GM12874 (cell line): ENCODE measurements at regions not wholly inside any gene's neighbourhood (a gene's known extent, or its start where the extent isn't known, plus 50 kb on each side); places are given as distances from the start of the nearest gene placed in this dataset.

Experiments used
- TF ChIP-seq, protein P1 (sequence below): IDR thresholded peaks from 2 replicates; pipeline ENCODE4 v1.5.1; 2011; ENCODE audit warnings: low read depth, mild to moderate bottlenecking, control low read depth, low read length, moderate library complexity; ENCODE audit not compliant: insufficient read depth

DNA sequence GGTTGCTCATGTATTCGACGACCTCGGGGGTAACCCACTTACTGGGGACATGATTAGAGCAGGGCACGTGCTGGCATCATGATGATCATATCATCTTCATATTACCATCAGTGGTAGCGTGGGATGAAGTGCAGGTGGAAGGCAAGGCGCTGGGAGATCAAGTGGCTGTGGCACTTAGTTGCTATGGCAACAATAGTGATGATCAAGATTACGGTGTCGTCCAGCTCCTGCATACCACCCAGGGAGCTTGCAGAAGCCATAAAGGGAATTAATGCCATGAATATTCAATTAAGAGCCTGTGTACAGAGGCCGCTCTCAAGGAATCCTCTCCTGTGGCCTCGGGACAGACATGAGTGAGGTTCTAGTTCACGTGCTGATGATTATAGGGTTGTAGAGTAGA is 237.2 kb upstream of the COPS8 start:
- TF ChIP-seq, protein P1, sequence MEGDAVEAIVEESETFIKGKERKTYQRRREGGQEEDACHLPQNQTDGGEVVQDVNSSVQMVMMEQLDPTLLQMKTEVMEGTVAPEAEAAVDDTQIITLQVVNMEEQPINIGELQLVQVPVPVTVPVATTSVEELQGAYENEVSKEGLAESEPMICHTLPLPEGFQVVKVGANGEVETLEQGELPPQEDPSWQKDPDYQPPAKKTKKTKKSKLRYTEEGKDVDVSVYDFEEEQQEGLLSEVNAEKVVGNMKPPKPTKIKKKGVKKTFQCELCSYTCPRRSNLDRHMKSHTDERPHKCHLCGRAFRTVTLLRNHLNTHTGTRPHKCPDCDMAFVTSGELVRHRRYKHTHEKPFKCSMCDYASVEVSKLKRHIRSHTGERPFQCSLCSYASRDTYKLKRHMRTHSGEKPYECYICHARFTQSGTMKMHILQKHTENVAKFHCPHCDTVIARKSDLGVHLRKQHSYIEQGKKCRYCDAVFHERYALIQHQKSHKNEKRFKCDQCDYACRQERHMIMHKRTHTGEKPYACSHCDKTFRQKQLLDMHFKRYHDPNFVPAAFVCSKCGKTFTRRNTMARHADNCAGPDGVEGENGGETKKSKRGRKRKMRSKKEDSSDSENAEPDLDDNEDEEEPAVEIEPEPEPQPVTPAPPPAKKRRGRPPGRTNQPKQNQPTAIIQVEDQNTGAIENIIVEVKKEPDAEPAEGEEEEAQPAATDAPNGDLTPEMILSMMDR: no peak

DNA sequence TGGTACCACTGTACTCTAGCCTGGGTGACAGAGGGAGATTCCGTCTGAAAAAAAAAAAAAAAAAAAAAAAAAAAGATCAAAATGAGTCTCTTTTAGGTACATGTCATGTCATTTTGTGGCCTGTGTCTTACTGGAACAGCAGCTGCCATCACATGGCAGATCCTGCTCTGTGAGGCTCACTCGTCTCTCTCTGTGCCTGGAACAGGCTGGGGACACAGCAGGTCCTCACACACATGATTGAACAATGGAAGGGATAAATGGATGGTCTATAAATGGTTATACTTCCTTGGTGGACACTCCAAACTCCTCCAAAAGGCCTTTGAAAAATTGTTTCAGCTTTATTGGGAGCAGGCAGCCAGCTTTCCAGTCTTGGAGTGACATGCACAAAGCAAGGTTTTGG is 236.2 kb upstream of the COPS8 start:
- TF ChIP-seq, protein P1: no peak

DNA sequence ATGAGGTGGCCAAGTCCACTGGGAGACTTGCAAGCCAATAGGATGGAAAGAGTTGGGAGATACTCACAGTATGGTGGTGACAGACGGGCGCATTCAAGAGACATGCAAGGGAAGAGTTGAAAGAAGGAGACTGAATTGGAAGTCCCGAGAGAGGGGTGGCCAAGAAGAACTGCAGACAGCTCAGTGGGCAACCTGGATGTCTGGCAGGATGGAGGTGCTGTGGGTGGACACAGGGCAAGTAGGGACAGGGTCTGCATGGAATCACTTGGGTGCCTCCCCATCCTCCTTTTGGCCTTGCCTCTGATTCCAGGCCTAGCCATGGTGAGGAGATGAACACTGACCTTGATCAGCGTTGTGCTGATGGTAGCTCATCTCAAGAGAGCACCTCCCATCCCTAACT is 235.7 kb upstream of the COPS8 start:
- TF ChIP-seq, protein P1: no peak

DNA sequence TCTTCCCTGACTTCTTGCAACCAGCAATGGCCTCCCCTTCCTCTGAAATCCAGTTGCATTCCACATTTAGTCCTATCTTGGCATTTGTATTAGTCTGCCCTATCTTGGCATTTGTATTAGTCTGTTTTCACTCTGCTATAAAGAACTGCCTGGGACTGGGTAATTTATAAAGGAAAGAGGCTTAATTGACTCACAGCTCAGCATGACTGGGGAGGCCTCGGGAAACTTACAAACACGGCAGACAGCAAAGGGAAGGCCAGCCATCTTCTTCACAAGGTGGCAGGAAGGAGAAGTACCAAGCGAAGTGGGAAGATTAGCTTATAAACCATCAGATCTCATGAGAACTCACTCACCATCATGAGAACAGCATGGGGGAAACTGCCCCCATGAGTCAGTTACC is 234.5 kb upstream of the COPS8 start:
- TF ChIP-seq, protein P1: no peak

DNA sequence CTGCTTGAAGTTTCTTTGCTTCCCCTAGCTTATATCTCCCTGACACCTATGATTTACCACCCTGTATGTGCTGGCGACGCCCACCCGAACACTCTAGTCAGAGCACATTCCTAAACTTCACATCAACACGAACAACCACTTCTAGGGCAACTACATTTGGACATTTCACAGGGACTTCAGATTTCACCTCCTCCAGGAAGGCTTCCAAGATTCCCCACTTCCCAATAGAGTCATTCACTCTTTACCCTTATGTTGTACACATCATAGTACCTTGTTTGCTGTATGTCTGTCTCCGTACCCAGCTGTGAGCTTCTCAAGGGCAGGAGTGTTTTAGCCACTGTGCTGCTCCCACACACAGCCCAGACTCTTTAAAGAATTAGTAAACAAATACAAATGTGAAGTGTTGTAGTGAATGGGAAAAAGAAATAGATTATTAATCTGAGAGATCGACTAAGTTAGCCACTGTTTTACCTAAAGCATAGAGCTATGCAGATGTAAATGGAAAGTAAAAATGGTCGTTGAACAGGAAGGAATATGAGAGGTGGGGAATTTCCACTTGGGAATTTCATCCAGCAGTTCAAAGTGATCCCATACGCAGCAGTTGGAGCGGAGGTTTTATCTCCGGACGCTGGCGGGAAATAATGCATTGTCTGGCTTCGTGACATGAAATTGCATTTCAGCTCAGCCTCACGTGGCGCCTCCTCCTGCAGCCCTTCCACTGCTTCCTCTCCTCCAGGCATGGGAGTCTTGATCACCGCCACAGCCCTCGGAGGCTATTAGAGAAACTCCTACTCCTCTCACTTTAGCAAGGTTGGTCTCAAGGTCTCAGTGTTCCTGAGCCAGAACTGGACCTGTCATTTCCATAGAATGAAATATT is 233.4 kb upstream of the COPS8 start:
- TF ChIP-seq, protein P1: no peak

DNA sequence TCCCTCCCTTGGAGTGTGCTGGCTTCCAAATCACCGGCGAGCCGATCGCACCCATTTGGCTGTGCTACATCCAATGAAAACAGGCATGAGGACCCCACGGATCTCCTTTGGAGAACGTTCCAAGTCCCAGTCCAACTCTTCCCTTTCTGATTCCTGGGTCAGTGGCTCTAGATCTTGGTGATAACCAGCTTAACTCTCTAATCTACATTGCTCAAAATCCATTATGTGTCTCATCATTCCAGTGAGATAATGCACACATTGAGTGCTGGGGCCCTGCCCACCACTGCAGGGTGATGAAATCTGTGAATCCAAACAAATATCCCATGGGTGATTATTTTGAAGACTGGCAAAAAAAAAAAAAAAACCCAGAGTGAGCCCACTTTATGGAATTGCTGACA is 232.7 kb upstream of the COPS8 start:
- TF ChIP-seq, protein P1: no peak

DNA sequence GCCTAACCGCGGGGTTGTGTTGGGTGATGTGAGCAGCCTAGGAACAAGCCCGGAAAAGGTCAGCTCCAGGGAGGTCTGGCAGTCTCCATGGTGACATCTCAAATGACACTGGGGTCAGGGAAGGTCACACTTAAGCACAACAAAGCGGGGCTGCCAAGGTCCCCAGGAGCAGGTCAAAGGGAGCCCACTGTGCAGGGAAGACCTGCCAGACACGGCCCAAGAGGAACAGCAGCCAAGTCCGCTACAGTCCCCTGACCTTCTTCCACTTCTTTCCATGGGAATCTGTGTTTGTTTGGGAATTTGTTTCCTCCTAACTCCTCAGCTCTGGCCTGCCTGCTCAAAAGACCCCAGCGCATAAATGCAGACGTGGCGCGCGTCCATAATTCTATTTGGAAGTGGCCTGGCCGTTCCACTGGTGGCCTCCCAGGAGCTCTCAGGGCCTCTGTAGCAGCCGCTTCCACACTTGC is 232.1 kb upstream of the COPS8 start:
- TF ChIP-seq, protein P1: no peak
